ENCODE measurements at regions not wholly inside any gene's neighbourhood (a gene's known extent, or its start where the extent isn't known, plus 50 kb on each side); places are given as distances from the start of the nearest gene placed in this dataset.

DNA sequence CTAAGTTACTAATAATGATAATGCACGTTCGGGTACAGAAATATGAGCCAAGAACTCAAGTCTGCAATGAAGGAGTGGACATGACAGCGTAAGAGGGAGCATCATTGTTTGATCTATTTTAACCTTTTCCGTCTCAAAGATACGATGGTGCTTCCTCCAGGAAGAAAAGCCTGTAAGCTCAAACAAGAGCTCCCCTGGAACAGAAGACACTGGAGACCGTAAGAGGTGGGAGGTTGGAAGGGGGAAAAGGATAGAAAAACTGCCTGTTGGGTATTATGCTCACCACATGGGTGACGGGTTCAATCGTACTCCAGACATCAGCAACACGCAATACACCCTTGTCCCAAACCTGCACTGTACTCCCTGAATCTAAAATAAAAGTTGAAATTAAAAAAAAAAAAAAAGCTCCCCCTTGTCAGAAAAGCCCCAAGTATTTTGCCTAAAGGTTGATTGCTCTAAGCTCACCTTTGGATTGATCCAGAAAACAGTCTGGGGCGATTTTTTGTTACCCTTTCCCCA is 180.5 kb downstream of the TRIM27 start:
- no peak for DNase-seq (ENCODE audit: low spot score)
- Mint-ChIP-seq H3K27me3 (ENCODE audit: unreplicated experiment) (peaks cover 9% of the 10 kb centered on the region), H3K27ac (ENCODE audit: unreplicated experiment) (no peak overlapping the region), H3K4me1 (ENCODE audit: unreplicated experiment) (peaks cover 21% of the 10 kb centered on the region), H3K36me3 (ENCODE audit: low read depth, unreplicated experiment) (peaks cover under 1% of the 10 kb centered on the region), H3K9me3 (ENCODE audit: unreplicated experiment) (no peaks in the 10 kb centered on the region), H3K4me3 (ENCODE audit: unreplicated experiment) (peak overlapping the region; percentile 69)
- TF ChIP-seq, protein P1, sequence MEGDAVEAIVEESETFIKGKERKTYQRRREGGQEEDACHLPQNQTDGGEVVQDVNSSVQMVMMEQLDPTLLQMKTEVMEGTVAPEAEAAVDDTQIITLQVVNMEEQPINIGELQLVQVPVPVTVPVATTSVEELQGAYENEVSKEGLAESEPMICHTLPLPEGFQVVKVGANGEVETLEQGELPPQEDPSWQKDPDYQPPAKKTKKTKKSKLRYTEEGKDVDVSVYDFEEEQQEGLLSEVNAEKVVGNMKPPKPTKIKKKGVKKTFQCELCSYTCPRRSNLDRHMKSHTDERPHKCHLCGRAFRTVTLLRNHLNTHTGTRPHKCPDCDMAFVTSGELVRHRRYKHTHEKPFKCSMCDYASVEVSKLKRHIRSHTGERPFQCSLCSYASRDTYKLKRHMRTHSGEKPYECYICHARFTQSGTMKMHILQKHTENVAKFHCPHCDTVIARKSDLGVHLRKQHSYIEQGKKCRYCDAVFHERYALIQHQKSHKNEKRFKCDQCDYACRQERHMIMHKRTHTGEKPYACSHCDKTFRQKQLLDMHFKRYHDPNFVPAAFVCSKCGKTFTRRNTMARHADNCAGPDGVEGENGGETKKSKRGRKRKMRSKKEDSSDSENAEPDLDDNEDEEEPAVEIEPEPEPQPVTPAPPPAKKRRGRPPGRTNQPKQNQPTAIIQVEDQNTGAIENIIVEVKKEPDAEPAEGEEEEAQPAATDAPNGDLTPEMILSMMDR (IDR thresholded peaks at IDR 0.05; ENCODE audit: unreplicated experiment) = no peak

DNA sequence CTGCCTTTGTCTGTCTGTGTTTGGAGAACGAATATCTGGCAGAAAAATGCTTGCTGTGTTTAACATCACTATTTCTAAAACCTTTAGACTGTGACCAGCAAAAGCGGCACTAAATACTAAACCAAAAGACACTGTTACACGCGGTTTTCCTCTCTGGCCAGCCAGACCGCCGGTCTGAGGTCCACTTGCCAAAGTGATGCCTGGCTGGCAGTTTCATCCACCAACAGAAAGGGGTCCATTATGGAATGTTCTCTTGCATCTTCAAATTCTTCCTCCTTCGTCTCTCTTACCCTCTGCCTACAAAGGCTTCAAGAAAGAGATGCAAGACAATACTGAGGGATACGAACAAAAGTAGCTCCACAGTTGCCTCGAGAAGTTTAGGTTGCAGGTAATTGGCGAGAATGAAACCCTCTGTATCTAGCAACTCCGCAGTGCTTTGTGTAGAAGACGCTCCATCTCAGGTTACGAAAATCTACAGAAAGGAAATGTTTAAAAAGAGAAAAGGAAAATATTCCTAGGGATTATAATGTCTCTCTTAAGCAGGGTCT is 176.6 kb downstream of the TRIM27 start:
- Mint-ChIP-seq H3K27ac (ENCODE audit: unreplicated experiment) (no peak overlapping the region), H3K36me3 (ENCODE audit: low read depth, unreplicated experiment) (no peaks in the 10 kb centered on the region), H3K4me3 (ENCODE audit: unreplicated experiment) (peak overlapping the region; percentile 68), H3K4me1 (ENCODE audit: unreplicated experiment) (peaks cover 13% of the 10 kb centered on the region), H3K27me3 (ENCODE audit: unreplicated experiment) (peaks cover 9% of the 10 kb centered on the region), H3K9me3 (ENCODE audit: unreplicated experiment) (no peaks in the 10 kb centered on the region)
- TF ChIP-seq, protein P1 (IDR thresholded peaks at IDR 0.05; ENCODE audit: unreplicated experiment) = no peak
- no peak for DNase-seq (ENCODE audit: low spot score)

DNA sequence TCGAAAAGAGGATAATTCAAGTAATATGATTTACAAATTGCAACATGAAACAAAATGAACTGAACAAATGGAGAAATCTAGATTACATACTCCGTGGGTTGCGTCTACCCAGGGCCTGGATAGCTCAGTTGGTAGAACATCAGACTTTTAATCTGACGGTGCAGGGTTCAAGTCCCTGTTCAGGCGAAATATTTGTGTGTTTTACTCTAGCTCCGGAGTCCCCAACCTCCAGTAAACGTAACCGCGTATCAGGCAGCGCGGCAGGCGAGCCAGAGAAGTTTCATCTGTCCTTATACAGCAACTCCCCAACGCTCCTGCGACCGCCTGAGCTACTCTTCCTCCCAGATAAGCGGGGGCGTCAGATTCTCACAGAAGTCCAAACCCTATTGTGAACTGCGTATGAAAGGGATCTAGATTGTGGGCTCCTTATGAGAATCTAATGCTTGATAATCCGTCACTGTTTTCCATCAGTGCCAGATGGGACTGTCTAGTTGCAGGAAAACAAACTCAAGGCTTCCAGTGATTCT is 176.1 kb downstream of the TRIM27 start:
- Mint-ChIP-seq H3K27ac (ENCODE audit: unreplicated experiment) (no peak overlapping the region), H3K27me3 (ENCODE audit: unreplicated experiment) (peaks cover 9% of the 10 kb centered on the region), H3K4me3 (ENCODE audit: unreplicated experiment) (peak overlapping the region; percentile 68), H3K4me1 (ENCODE audit: unreplicated experiment) (peaks cover 13% of the 10 kb centered on the region), H3K9me3 (ENCODE audit: unreplicated experiment) (no peaks in the 10 kb centered on the region), H3K36me3 (ENCODE audit: low read depth, unreplicated experiment) (no peaks in the 10 kb centered on the region)
- peak; percentile 57 for DNase-seq (ENCODE audit: low spot score)
- TF ChIP-seq, protein P1 (IDR thresholded peaks at IDR 0.05; ENCODE audit: unreplicated experiment) = no peak

DNA sequence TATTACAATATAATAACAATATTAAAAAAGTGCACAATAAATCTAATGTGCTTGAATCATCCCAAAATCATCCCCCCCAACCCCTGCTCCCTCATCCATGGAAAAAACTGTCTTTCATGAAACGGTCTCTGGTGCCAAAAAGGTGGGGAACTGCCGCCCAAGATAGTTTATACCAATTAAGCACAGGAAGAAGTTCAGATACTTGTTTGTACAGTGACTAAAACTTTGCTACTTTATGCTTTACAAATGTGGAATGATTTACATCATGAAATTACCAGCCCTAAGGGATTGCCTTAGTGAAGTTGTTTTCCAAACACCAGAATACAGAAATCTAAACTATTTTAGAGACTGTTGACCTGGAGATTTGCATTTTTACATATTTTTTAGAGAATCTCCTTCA is 175.6 kb downstream of the TRIM27 start:
- no peaks in the 10 kb centered on the region for H3K36me3 Mint-ChIP-seq (ENCODE audit: low read depth, unreplicated experiment)
- TF ChIP-seq, protein P1 (IDR thresholded peaks at IDR 0.05; ENCODE audit: unreplicated experiment) = no peak
- H3K4me1 Mint-ChIP-seq (ENCODE audit: unreplicated experiment) = peaks cover 11% of the 10 kb centered on the region
- DNase-seq (ENCODE audit: low spot score) = no peak
- peak overlapping the region; percentile 42 for H3K4me3 Mint-ChIP-seq (ENCODE audit: unreplicated experiment)
- H3K27me3 Mint-ChIP-seq (ENCODE audit: unreplicated experiment) = peaks cover 6% of the 10 kb centered on the region
- no peak overlapping the region for H3K27ac Mint-ChIP-seq (ENCODE audit: unreplicated experiment)
- H3K9me3 Mint-ChIP-seq (ENCODE audit: unreplicated experiment) = no peaks in the 10 kb centered on the region

DNA sequence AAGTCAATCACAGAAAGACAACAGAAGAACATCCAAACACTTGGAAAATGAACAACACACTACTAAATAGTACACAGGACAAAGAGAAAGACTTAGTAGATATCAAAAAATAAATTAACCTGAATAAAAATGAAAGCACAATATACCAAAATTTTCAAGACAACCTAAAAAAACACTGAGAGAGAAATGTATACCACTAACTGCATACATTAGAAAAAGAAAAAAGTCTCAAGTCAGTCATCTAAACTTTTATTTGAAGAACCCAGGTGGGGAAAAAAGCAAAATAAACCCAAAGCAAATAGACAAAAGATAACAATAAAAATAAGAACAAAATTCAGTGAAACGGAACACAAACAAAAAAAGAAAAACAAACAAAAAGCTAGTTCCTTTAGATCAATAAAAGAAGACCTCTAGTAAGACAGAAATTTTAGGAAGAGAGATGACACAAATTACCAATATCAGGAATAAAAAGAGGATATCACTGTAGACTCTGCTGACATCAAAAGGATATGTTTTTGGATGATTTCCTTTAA is 172.8 kb downstream of the TRIM27 start:
- H3K27me3 Mint-ChIP-seq (ENCODE audit: unreplicated experiment) = peaks cover 6% of the 10 kb centered on the region
- no peak for DNase-seq (ENCODE audit: low spot score)
- no peak overlapping the region for H3K27ac Mint-ChIP-seq (ENCODE audit: unreplicated experiment)
- TF ChIP-seq, protein P1 (IDR thresholded peaks at IDR 0.05; ENCODE audit: unreplicated experiment) = no peak
- peaks cover 10% of the 10 kb centered on the region for H3K4me1 Mint-ChIP-seq (ENCODE audit: unreplicated experiment)
- H3K9me3 Mint-ChIP-seq (ENCODE audit: unreplicated experiment) = no peaks in the 10 kb centered on the region
- no peaks in the 10 kb centered on the region for H3K36me3 Mint-ChIP-seq (ENCODE audit: low read depth, unreplicated experiment)
- H3K4me3 Mint-ChIP-seq (ENCODE audit: unreplicated experiment) = no peak overlapping the region

Measured in endothelial cell (in vitro differentiated cells).